Endothelial cell of umbilical vein (primary cell): ENCODE measurements at regions not wholly inside any gene's neighbourhood (a gene's known extent, or its start where the extent isn't known, plus 50 kb on each side); places are given as distances from the start of the nearest gene placed in this dataset.

ENCODE experiments used
- CTCF ChIP-seq, 2 donors: IDR thresholded peaks; 1 replicate in 1 of 2; 2 replicates in 1 of 2; pipeline ENCODE4 v1.5.1; 2011; ENCODE audit warnings: low read length in 2 of 2, mild to moderate bottlenecking in 2 of 2, moderate library complexity in 2 of 2, control low read depth in 1 of 2, inconsistent platforms in 1 of 2, low read depth in 1 of 2; ENCODE audit not compliant: insufficient read depth in 1 of 2; ENCODE audit errors: extremely low read depth in 1 of 2
- MYC ChIP-seq: IDR thresholded peaks from one replicate; pipeline ENCODE4 v1.6.1; 2011; ENCODE audit warnings: mild to moderate bottlenecking, low read depth, low read length
- POLR2A ChIP-seq: IDR thresholded peaks from 2 replicates; pipeline ENCODE4 v1.6.1; 2012; ENCODE audit warnings: low read depth, mild to moderate bottlenecking, control low read depth, low read length
- POLR2AphosphoS5 ChIP-seq: IDR thresholded peaks from 2 replicates; pipeline ENCODE4 v1.6.1; 2012; ENCODE audit warnings: low read depth, mild to moderate bottlenecking, control low read depth, low read length, moderate library complexity; ENCODE audit not compliant: insufficient read depth

DNA sequence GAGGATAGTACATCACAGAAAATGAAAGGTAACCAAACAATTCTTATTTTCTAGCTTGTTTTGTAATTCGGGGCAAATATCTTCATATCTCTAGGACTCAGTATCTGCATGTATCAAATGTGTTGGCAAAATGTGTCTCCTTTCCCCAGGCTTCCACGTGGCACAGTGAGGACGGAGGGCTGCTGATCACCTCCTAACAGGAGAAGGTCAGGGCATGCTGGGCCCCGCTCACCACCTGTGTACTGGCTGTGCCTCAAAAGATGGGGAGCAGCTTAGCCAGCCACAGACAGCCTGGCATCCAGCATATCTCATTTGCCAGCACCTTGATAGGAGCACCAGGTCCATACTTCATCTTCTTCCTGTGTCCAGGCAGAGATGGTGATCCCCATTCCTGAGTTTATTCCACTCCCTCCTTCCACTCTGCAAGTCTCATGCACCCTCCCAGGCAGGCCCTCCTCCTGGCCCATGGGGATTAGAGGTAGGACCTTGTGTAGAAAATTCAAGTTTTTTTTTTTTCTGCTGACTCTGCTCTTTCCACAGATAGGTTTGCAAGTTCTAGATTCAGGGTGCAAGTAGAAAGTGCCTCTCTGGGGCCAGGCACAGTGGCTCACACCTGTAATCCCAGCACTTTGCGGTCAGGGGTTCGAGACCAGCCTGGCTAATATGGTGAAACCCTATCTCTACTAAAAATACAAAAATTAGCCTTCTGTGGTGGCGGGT, 1639.0 kb upstream of the SLC10A2 start:
- TF ChIP-seq MYC (no peak), CTCF (IDR thresholded peaks at IDR 0.05; ENCODE audit: extremely low read depth in 1 of 2, insufficient read depth in 1 of 2, low read depth in 1 of 2, low read length in 2 of 2) (no peak), POLR2A (no peak), POLR2AphosphoS5 (no peak)
